Fibroblast of lung (primary cell): ENCODE measurements at regions not wholly inside any gene's neighbourhood (a gene's known extent, or its start where the extent isn't known, plus 50 kb on each side); places are given as distances from the start of the nearest gene placed in this dataset.

Experiments used
- DNase-seq, 2 donors: peaks; one replicate each; pipeline versions ENCODE4 v3.0.0 to v3.0.0-alpha.2; 2010; ENCODE audit warnings: low read depth in 2 of 2
- H2AFZ ChIP-seq: 2 replicates; pipeline ENCODE4 v1.5.1; 2012; ENCODE audit warnings: low read length, control low read depth, inconsistent platforms
- H3K27ac ChIP-seq: 2 replicates; pipeline ENCODE4 v1.5.1; 2011; ENCODE audit warnings: low read length, control low read depth; ENCODE audit not compliant: insufficient read depth
- H3K27me3 ChIP-seq: 2 replicates; pipeline ENCODE4 v1.5.1; 2011; ENCODE audit warnings: mild to moderate bottlenecking, low read length; ENCODE audit not compliant: control insufficient read depth, insufficient read depth
- H3K36me3 ChIP-seq: 2 replicates; pipeline ENCODE4 v1.5.1; 2011; ENCODE audit warnings: low read length; ENCODE audit not compliant: control insufficient read depth, insufficient read depth
- H3K4me1 ChIP-seq: 2 replicates; pipeline ENCODE4 v1.5.1; 2011; ENCODE audit warnings: low read length; ENCODE audit not compliant: control insufficient read depth, insufficient read depth; ENCODE audit errors: extremely low read depth
- H3K4me2 ChIP-seq: 2 replicates; pipeline ENCODE4 v1.5.1; 2011; ENCODE audit warnings: low read length, control low read depth; ENCODE audit not compliant: insufficient read depth; ENCODE audit errors: extremely low read depth
- H3K4me3 ChIP-seq, 4 experiments: fragments of 200-600 bp in 1 of 4; sonication (generic) in 1 of 4; replicated peaks in 1 of 4; 2 replicates each; pipeline ENCODE4 v1.5.1; 2011 to 2016; ENCODE audit warnings: low read length in 4 of 4, low read depth in 3 of 4, mild to moderate bottlenecking in 3 of 4, control low read depth in 2 of 4, inconsistent platforms in 1 of 4, mixed read lengths in 1 of 4; ENCODE audit not compliant: insufficient read depth in 1 of 4; ENCODE audit errors: control extremely low read depth in 1 of 4
- H3K79me2 ChIP-seq: 2 replicates; pipeline ENCODE4 v1.5.1; 2012; ENCODE audit warnings: mild to moderate bottlenecking, low read length, inconsistent platforms; ENCODE audit not compliant: control insufficient read depth, insufficient read depth
- H3K9ac ChIP-seq: 2 replicates; pipeline ENCODE4 v1.5.1; 2011; ENCODE audit warnings: mild to moderate bottlenecking, low read length, control low read depth; ENCODE audit not compliant: insufficient read depth
- H3K9me3 ChIP-seq: 2 replicates; pipeline ENCODE4 v1.5.1; 2012; ENCODE audit warnings: low read depth, low read length; ENCODE audit not compliant: control insufficient read depth, insufficient read depth
- H4K20me1 ChIP-seq: 2 replicates; pipeline ENCODE4 v1.5.1; 2011; ENCODE audit warnings: low read length; ENCODE audit not compliant: control insufficient read depth, insufficient read depth; ENCODE audit errors: extremely low read depth
- EZH2 ChIP-seq: IDR thresholded peaks from 2 replicates; pipeline ENCODE4 v1.5.1; 2012; ENCODE audit warnings: low read length, control low read depth, mild to moderate bottlenecking; ENCODE audit errors: missing control alignments
- TF ChIP-seq, protein P1 (sequence below), 2 donors: IDR thresholded peaks in 1 of 2; conservative IDR thresholded peaks in 1 of 2; 1 replicate in 1 of 2; 2 replicates in 1 of 2; pipeline ENCODE4 v1.5.1; 2011 to 2012; ENCODE audit warnings: low read length in 2 of 2, control low read depth in 1 of 2, inconsistent platforms in 1 of 2, low read depth in 1 of 2, mild to moderate bottlenecking in 1 of 2

DNA sequence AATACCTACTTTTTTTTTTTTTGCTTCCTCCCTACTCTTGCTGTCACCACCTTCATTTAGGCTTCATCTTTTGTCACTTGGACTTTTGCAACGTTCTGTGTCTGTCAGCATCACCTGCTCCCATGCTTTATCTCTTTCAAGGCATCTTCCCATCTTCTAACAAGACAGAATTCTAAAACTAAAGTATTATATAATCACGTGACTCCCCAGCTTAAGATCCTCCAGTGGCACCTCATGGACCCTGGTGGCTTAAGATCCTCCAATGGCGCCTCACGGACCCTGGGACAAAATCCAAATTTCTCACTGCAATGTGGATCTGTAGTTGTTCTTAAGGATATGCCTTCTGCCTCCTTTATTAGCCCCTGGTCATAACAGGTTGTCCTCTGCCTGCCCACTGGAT lies 248.2 kb upstream of the SORL1-AS1 start:
- no peak overlapping the region for H3K4me2 ChIP-seq
- H2AFZ ChIP-seq, result no peak overlapping the region
- H3K9me3 ChIP-seq, result no peaks in the 10 kb centered on the region
- no peaks in the 10 kb centered on the region for H3K27me3 ChIP-seq
- no peak overlapping the region for H3K4me3 ChIP-seq
- H4K20me1 ChIP-seq, result no peaks in the 10 kb centered on the region
- H3K4me1 ChIP-seq, result no peaks in the 10 kb centered on the region
- no peak overlapping the region for H3K27ac ChIP-seq
- DNase-seq, result no peak
- H3K79me2 ChIP-seq, result no peaks in the 10 kb centered on the region
- no peaks in the 10 kb centered on the region for H3K36me3 ChIP-seq
- no peak for TF ChIP-seq EZH2
- TF ChIP-seq, protein P1, sequence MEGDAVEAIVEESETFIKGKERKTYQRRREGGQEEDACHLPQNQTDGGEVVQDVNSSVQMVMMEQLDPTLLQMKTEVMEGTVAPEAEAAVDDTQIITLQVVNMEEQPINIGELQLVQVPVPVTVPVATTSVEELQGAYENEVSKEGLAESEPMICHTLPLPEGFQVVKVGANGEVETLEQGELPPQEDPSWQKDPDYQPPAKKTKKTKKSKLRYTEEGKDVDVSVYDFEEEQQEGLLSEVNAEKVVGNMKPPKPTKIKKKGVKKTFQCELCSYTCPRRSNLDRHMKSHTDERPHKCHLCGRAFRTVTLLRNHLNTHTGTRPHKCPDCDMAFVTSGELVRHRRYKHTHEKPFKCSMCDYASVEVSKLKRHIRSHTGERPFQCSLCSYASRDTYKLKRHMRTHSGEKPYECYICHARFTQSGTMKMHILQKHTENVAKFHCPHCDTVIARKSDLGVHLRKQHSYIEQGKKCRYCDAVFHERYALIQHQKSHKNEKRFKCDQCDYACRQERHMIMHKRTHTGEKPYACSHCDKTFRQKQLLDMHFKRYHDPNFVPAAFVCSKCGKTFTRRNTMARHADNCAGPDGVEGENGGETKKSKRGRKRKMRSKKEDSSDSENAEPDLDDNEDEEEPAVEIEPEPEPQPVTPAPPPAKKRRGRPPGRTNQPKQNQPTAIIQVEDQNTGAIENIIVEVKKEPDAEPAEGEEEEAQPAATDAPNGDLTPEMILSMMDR (conservative IDR thresholded peaks at IDR 0.05 in 1 of 2, IDR thresholded peaks at IDR 0.05 in 1 of 2; ENCODE audit: low read depth in 1 of 2, low read length in 2 of 2), result no peak
- no peak overlapping the region for H3K9ac ChIP-seq

DNA sequence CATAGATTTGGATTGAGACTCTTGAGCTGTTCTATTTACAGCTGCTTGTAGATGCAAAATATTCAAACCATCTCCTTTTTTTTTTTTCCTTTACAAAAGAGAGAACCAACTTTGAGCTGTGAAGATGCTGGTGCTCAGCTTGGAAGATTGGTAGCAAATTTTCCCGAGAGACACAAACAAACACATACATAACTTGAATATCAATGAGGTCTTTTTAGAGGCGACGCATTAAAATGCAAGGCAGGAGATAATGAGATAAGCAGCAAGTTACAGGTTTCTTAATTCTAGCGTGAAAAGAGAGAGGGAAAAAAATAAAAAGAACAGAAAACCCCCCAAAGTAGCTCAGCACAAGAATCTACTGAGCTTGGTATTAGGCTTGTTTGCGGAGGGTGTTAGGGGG lies 247.0 kb upstream of the SORL1-AS1 start:
- H2AFZ ChIP-seq, result no peak overlapping the region
- H3K36me3 ChIP-seq, result no peaks in the 10 kb centered on the region
- H3K9ac ChIP-seq, result no peak overlapping the region
- H4K20me1 ChIP-seq, result no peaks in the 10 kb centered on the region
- no peak overlapping the region for H3K4me3 ChIP-seq
- H3K27me3 ChIP-seq, result no peaks in the 10 kb centered on the region
- DNase-seq, result no peak
- H3K27ac ChIP-seq, result no peak overlapping the region
- H3K4me2 ChIP-seq, result no peak overlapping the region
- no peaks in the 10 kb centered on the region for H3K9me3 ChIP-seq
- no peaks in the 10 kb centered on the region for H3K4me1 ChIP-seq
- TF ChIP-seq EZH2, result no peak
- TF ChIP-seq, protein P1 (conservative IDR thresholded peaks at IDR 0.05 in 1 of 2, IDR thresholded peaks at IDR 0.05 in 1 of 2; ENCODE audit: low read depth in 1 of 2, low read length in 2 of 2), result no peak
- no peaks in the 10 kb centered on the region for H3K79me2 ChIP-seq

DNA sequence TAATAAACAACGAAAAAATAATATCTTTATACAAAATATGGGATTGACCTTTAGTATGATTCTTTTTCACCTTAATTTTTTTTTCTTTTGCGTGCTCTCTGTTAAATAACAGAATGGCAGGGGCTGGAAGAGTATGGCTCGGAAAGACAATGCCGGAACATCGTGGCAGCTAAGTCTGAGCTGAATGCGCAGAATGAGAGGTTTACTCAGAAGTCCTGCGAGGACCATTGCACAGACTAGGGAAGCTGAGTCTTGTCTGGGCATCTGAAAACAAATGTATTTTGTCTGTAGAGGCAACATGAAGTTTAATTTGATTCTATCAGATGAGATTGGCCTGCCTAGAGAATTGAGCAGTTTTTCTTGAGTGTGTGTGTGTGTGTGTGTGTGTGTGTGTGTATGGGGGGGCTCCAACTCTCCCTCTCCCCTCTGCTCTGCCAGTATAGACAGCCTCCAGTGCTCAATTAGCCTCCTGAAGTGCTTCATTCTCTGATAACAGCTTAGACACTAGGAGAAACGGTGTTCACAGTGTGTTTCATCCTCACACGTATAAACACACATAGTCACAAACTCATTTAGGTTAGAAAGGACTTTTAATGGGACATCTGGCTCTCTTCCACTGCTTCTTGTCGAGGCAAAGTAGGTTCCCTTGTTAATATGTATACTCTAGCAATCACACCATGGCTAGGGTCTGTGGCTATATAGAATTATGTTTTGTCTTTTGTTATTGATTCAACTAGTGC lies 244.3 kb upstream of the SORL1-AS1 start:
- Histone ChIP-seq H3K79me2 (no peaks in the 10 kb centered on the region), H3K4me2 (no peak overlapping the region), H3K4me3 (no peak overlapping the region), H3K36me3 (no peaks in the 10 kb centered on the region), H3K4me1 (no peaks in the 10 kb centered on the region), H3K27ac (no peak overlapping the region), H3K9ac (no peak overlapping the region), H2AFZ (no peak overlapping the region), H4K20me1 (no peaks in the 10 kb centered on the region), H3K27me3 (no peaks in the 10 kb centered on the region), H3K9me3 (no peaks in the 10 kb centered on the region)
- no peak for DNase-seq
- TF ChIP-seq, protein P1 (conservative IDR thresholded peaks at IDR 0.05 in 1 of 2, IDR thresholded peaks at IDR 0.05 in 1 of 2; ENCODE audit: low read depth in 1 of 2, low read length in 2 of 2), result no peak
- no peak for TF ChIP-seq EZH2
